HepG2 (cell line): ENCODE measurements at regions not wholly inside any gene's neighbourhood (a gene's known extent, or its start where the extent isn't known, plus 50 kb on each side); places are given as distances from the start of the nearest gene placed in this dataset.

Experiments used
- MTF1 ChIP-seq: sonication (generic); formaldehyde crosslinking; IDR thresholded peaks from 2 replicates; pipeline ENCODE4 v1.5.0; 2020; ENCODE audit warnings: missing genetic modification reagents
- TAF15 ChIP-seq: fragments of 200-400 bp; formaldehyde crosslinking; IDR thresholded peaks from one replicate; pipeline ENCODE4 v1.6.1; 2018; ENCODE audit warnings: mild to moderate bottlenecking, low read depth, low read length; ENCODE audit not compliant: poor library complexity, severe bottlenecking

DNA sequence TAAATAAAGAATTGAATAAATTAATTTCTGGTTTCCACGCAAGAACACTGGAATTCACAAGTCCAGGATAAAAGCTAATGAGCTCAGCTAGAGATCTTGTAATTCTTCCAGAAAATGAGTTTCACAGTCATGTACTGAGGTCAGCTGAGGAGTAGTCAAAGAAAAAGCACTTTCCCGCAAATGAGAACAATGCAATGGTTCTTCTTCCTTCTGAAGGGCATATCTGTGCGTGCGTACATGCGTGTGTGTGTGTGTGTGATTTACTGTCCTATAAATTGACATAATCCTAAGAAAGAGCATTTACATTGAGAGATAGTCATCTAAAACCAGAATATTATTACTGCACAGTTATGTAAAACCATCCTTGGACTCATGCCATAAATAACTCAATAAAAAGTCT lies 968.9 kb upstream of the EYS start:
- TF ChIP-seq TAF15 (no peak), MTF1 (no peak)
